Tibial nerve (tissue), 4 donors: ENCODE measurements at regions not wholly inside any gene's neighbourhood (a gene's known extent, or its start where the extent isn't known, plus 50 kb on each side); places are given as distances from the start of the nearest gene placed in this dataset.

Source experiments
- CTCF ChIP-seq, 5 experiments: fragments of 200-600 bp in 3 of 5; fragments of 450-650 bp in 2 of 5; sonication (generic) in 3 of 5; IDR thresholded peaks; one replicate each; pipeline ENCODE4 v1.5.1; 2016 to 2019; ENCODE audit warnings: antibody characterized with exemption in 5 of 5, mild to moderate bottlenecking in 3 of 5, moderate library complexity in 2 of 5
- EP300 ChIP-seq, 2 donors: sonication (generic); formaldehyde crosslinking; IDR thresholded peaks; one replicate each; pipeline ENCODE4 v1.6.1; 2017; ENCODE audit warnings: antibody characterized with exemption in 2 of 2, mild to moderate bottlenecking in 1 of 2
- POLR2A ChIP-seq, 2 donors: fragments of 450-650 bp; IDR thresholded peaks; one replicate each; pipeline ENCODE4 v1.6.1; 2017; ENCODE audit warnings: antibody characterized with exemption in 2 of 2, mild to moderate bottlenecking in 2 of 2, moderate library complexity in 2 of 2

- TF ChIP-seq CTCF (IDR thresholded peaks at IDR 0.05): no peak
- peak in 1 of 2 donors; percentile 21 for TF ChIP-seq EP300 (IDR thresholded peaks at IDR 0.05)
- TF ChIP-seq POLR2A (IDR thresholded peaks at IDR 0.05): no peak
Measured at GRCh38 chr11:26088391-26088790, 243.5 kb upstream of the ANO3 start.
